ENCODE measurements at regions not wholly inside any gene's neighbourhood (a gene's known extent, or its start where the extent isn't known, plus 50 kb on each side); places are given as distances from the start of the nearest gene placed in this dataset.
"Not testable (repeated sequence)": the region's sequence is repeated elsewhere in the genome, so short reads cannot be mapped to it uniquely, and the experiment has no call there.

DNA sequence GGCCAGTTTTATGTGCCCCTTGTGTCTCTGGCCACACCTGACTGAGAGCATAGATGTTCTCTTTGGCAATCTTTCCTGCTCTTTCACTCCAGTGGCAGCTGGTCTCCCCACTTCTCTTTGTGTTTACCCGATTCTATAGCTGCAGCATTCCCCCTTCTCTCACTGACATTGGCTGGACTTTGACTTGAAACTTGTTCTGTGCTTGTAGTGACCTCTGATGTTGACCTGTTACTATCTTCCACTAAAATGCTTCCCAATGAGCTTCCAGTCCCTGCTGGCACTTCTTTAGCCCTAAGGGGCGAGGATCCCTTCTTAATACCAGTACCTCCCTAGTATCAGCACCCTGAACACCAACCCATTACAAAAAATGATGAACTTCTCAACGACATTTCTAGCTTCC lies 653.3 kb downstream of the LTN1 start:
- DNase-seq (ENCODE audit: low spot score), result no peak

GRCh38 chr21:28338701-28339305 lies 653.9 kb downstream of the LTN1 start:
- no peak for DNase-seq (ENCODE audit: low spot score)

DNA sequence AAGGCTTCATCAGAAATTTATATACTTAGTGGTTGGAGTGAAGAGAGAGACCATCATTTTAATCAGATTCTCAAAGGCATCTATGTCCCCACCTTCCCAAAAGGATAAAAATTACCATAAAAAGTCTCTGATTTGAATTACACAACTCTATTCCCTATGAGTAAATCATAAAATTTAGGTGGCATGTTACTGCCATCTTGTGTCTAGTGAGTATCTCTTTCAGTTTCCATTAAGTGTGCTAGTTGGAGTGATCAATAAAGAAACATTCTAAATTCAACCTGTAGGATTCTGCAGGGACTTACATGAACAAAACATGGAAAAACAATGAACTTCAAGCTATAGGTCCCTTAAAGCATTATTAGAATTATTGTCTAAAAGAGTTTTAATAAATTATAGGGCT lies 655.4 kb downstream of the LTN1 start:
- DNase-seq (ENCODE audit: low spot score), result peak; percentile 68

DNA sequence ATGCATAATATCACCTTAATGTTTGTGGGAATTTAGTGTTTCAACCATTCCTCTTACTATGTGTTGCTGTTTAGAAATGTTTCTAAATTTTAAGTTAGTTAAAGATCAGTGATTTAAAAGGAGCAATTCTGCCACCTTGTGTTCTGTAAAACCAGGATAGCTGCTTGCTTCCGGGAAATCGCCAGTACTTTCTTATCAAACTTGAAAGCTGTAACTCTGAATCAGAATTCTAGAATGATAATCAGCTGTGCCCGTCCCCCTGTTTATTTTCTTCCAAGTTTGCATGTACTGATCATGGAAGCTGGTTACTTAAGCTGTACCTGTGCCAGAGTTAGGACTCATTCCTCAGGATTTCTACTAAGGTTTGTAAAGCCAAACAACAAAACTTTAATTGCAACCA lies 656.4 kb downstream of the LTN1 start:
- DNase-seq (ENCODE audit: low spot score), result peak; percentile 79

GRCh38 chr21:28334407-28334806 lies 658.3 kb downstream of the LTN1 start:
- peak; percentile 91 for DNase-seq (ENCODE audit: low spot score)

- peak; percentile 74 for DNase-seq (ENCODE audit: low spot score)
Measured at GRCh38 chr21:28333578-28334075, 659.0 kb downstream of the LTN1 start.

GRCh38 chr21:28332796-28333195 lies 659.9 kb downstream of the LTN1 start:
- DNase-seq (ENCODE audit: low spot score), result no peak

- DNase-seq (ENCODE audit: low spot score), result peak; percentile 77
Measured at GRCh38 chr21:28325618-28326017, 667.1 kb downstream of the LTN1 start.

DNA sequence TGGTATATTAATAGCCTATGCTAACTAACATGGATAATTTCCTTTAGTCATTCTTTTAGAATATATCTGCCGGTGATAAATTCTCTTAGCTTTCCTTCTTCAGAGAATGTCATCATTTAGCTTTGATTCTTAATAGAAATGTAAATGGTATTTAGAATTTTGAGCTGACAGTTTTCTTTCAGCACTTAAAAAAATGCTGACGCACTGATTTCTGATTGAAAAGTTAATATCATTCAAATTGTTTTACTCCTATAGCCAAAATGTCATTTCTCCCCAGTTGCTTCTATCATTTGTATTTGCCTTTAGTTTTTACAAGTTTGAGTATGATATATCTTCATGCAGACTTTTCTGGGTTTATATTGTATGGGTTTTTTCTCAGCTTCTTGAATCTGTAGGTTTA lies 668.0 kb downstream of the LTN1 start:
- DNase-seq (ENCODE audit: low spot score), result no peak

DNA sequence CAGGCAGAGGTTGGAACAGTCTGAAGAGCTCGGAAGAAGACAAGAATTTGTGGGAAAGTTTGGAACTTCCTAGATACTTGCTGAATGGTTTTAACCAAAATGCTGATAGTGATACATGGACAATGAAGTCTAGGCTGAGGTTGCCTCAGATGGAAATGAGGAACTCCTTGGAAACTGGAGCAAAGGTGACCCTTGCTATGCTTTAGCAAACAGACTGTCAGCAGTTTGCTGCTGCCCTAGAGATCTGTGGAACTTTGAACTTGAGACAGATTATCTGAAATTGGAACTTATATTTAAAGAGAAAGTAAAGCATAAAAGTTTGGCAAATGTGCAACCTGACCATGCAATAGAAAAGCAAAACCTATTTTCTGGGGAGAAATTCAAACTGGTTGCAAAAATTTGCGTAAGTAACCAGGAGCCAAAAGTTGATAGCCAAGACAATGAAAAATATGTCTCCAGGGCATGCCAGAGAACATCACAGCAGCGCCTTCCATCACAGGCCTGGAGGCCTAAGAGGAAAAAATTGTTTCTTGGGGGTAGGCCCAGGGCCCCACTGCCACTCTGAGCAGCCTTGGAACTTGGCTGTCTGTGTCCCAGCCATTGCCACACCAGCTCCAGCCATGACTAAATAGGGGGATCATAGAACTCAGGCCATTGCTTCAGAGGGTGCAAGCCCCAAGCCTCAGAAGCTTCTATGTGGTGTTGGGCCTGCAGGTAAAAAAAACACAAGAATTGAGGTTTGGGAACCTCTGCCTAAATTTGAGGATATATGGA lies 675.3 kb downstream of the LTN1 start:
- DNase-seq (ENCODE audit: low spot score), result no peak

DNA sequence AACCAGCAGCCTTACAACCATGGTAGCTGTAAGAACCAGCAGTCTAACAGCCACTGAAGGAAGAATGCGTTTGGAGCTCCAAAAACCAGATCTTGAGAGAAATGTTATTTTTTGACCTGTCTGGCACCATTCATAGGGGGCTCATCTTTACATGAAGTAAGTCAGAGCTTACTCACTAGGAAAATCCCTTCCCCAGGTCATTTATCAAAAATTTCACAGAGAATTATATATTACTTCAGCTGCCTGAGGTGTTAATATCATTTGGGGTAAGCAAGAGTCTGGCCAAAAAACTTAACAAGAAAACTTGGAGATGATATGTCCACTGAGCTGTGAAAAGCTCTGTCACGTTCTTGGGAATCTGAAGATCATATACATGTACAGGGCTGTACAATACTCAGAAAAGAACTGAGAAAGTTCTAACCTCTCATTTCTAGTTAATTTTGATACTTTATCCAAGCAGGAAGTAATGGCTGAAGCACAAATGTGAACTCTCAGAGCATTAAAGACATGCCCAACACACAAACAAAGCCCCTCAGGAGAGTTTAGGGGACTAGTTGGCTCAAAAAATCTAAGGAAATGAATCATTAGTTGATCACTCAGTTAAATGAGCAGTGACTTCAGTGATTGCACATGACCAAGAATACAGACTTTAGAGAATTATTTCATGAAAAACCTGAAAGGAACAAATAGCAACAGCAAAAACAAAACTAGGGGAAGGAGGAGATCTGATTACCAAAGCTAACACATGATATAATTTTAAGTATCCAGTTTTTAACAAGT lies 681.1 kb downstream of the LTN1 start:
- peak; percentile 71 for DNase-seq (ENCODE audit: low spot score)

DNA sequence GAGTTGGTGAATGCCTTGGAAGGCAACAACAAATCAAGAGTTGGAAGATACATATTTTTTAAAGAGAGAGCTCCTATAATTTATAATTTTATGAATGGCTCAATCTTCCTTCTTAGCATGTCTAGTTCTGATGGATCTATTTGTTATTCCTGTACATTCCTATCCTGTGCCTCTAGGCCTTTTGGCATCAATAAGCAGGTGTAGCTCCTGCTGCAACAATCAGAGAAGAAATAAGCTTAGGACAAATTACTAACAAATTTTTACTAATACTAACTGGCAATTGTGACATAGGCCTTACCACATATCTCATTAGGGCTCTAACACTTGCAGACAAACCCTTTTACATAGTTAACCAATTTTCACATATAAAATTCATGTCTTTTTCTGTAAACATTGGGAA lies 682.0 kb downstream of the LTN1 start:
- peak; percentile 18 for DNase-seq (ENCODE audit: low spot score)

- DNase-seq (ENCODE audit: low spot score), result peak; percentile 38
Measured at GRCh38 chr21:28310171-28310685, 682.4 kb downstream of the LTN1 start.

GRCh38 chr21:28309596-28309995 lies 683.1 kb downstream of the LTN1 start:
- DNase-seq (ENCODE audit: low spot score), result peak; percentile 80

DNA sequence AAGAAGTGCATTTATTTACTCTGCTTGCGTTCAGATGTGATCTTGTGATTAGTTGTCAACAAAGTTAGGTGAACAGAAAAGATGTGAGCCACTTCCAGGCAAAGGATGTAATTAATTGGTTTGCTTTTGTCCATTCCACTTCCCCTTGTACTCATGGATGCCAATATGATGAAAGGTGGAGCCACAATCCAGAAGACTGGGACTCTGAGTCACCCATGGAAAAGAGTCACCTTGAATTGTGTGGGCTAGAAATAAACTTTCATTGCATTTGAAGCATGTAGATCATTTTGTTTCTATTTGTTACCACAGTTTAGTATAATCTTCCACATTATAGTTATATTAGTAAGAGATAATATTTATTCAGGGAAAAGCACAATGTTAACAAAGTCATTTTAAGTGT lies 684.2 kb downstream of the LTN1 start:
- DNase-seq (ENCODE audit: low spot score), result peak; percentile 84

DNA sequence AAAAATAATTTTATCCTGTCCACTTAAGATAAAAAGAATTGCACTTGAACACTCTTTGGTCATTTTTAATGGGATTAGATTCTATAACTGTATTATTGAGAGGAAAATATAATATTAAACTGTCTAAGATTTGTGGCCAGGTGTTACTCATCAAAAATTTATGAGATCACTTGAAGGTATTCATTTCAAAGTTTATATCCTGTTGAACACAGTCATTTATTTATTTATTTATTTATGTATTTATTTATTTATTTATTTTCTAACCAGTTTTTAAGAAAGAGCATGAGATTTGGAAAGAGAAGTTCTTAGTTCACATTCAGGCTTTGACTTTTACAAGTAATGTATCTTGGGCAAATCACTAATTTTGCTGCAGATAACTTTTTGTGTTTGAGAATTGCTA lies 692.7 kb downstream of the LTN1 start:
- DNase-seq (ENCODE audit: low spot score), result no peak

GRCh38 chr21:28298251-28298672 lies 694.4 kb downstream of the LTN1 start:
- DNase-seq (ENCODE audit: low spot score), result peak; percentile 55

- no peak for DNase-seq (ENCODE audit: low spot score)
Measured at GRCh38 chr21:28294051-28294450, 698.6 kb downstream of the LTN1 start.

DNA sequence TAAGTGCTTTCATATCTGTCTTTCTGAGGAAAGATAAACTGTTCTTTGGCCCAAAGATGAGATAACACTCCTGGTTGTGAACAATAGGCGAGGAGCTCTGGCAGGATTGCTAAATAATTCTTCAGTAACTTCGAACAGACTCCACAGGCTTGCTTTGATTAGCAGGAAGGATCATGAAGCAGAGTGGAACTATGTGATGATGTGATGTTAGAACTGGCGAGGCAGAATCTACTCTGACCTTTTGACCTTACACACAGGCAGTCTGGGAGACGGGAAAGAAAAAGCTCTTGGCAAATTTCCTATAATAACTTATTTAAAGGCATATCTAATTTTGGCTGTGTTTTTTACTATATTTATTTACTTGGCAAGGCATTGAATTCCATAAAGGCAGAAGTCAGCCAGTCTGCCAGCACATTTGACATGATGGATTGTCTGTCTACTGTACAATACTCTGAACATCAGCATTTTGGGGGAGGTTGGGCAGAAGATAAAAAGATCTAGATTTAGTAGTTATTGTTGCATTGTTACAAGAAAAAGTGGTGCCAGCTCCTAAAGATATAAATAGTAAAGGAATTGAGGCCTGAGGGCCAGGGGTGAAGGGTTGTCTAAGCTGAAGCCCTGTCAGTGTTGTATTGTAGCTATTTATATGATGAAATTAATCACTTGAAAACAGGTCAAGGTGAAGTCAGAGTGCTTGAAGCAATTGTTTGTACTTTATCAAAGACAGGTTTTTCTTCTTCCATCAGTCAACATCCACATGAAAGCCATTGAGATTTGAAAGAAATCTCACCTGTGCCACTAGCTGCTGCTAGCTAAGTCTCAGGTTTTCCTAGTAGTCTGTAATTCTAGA lies 708.8 kb downstream of the LTN1 start:
- peak; percentile 77 for DNase-seq (ENCODE audit: low spot score)

DNA sequence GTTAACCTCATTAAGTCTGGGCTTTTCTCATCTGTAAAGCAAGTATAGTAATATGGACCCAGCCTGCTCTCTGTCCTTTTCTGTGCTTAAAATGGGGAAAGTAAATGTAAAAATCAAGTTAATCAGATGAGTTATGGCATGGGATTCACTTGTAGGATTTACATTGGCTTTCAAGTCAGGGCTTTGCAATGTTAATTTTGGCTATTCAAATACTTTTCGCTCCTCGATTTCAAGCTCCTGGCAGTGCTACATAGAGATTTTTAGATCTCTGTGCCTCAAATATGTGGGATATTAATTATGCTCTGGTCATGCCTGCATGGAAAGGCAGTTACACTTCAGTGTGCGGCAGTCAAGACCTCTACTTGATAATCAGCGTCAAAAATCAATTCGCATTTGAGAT lies 709.8 kb downstream of the LTN1 start:
- DNase-seq (ENCODE audit: low spot score), result no peak

DNA sequence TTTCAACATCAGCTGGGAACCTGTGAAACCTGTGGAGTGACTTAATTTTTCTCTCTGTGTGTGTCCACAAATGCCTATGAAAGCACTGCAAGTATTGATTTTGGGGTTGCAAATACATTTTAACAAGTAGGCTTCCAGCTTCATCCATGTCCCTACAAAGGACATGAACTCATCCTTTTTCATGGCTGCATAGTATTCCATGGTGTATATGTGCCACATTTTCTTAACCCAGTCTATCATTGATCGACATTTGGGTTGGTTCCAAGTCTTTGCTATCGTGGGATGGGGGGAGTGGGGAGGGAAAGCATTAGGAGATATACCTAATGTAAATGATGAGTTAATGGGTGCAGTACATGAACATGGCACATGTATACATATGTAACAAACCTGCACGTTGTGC lies 711.3 kb downstream of the LTN1 start:
- not testable (repeated sequence) for DNase-seq (ENCODE audit: low spot score)

DNA sequence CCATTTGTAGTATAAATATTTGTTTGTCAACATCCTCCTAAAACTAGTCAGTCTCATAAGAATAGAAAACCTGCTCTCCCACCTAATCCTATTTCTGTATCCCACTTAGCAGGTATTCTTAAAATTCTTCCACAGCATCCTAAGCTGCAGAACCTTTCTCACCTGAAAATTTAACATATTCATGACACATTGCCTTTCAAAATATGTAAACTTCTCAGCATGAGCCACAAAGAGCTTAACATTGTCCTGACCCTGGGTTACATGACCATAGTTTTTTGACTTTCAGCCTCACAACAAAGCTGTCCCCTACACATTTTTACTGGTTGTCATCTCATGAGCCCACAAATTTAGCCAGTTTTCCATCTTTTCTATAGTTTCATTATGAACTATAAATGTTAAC lies 712.1 kb downstream of the LTN1 start:
- DNase-seq (ENCODE audit: low spot score), result no peak
